ENCODE measurements at regions not wholly inside any gene's neighbourhood (a gene's known extent, or its start where the extent isn't known, plus 50 kb on each side); places are given as distances from the start of the nearest gene placed in this dataset.

- no peaks in the 10 kb centered on the region for H3K9me3 Mint-ChIP-seq (ENCODE audit: low read depth)
- H3K27me3 Mint-ChIP-seq, result no peaks in the 10 kb centered on the region
- no peak overlapping the region for H3K27ac Mint-ChIP-seq
- no peak for TF ChIP-seq CTCF (IDR thresholded peaks at IDR 0.05; ENCODE audit: unreplicated experiment)
- no peak overlapping the region for H3K4me3 Mint-ChIP-seq (ENCODE audit: low read depth)
- H3K4me1 Mint-ChIP-seq (ENCODE audit: low read depth), result no peaks in the 10 kb centered on the region
- H3K36me3 Mint-ChIP-seq (ENCODE audit: insufficient read depth), result no peaks in the 10 kb centered on the region
- DNase-seq (ENCODE audit: low spot score, unreplicated experiment), result no peak
Observed at GRCh38 chr7:113812591-113813255, 106.1 kb downstream of the PPP1R3A start.

GRCh38 chr7:113810080-113810744, 108.6 kb downstream of the PPP1R3A start:
- no peaks in the 10 kb centered on the region for H3K9me3 Mint-ChIP-seq (ENCODE audit: low read depth)
- H3K36me3 Mint-ChIP-seq (ENCODE audit: insufficient read depth), result no peaks in the 10 kb centered on the region
- H3K27me3 Mint-ChIP-seq, result no peaks in the 10 kb centered on the region
- H3K27ac Mint-ChIP-seq, result no peak overlapping the region
- DNase-seq (ENCODE audit: low spot score, unreplicated experiment), result no peak
- H3K4me1 Mint-ChIP-seq (ENCODE audit: low read depth), result no peaks in the 10 kb centered on the region
- TF ChIP-seq CTCF (IDR thresholded peaks at IDR 0.05; ENCODE audit: unreplicated experiment), result no peak
- no peak overlapping the region for H3K4me3 Mint-ChIP-seq (ENCODE audit: low read depth)

DNA sequence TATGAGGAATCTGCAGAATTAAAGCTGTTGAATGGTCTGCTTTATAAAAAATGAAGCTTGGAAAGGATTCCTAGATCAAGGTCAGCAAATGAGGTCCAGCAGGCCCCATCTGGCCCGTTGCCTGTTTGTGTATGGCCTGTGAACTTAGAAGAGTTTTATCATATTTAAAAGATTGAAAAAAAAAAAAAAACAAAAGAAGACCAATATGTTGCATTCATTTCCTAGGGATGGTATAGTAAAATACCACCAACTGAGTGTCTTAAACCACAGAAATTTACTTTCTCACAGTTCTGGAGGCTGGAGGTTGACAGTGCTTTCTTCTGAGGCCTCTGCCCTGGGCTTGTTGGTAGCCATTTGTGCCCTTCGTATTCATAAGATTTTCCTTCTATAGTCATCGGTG, 109.2 kb downstream of the PPP1R3A start:
- Mint-ChIP-seq H3K9me3 (ENCODE audit: low read depth) (no peaks in the 10 kb centered on the region), H3K4me1 (ENCODE audit: low read depth) (no peaks in the 10 kb centered on the region), H3K4me3 (ENCODE audit: low read depth) (no peak overlapping the region), H3K36me3 (ENCODE audit: insufficient read depth) (no peaks in the 10 kb centered on the region), H3K27me3 (no peaks in the 10 kb centered on the region), H3K27ac (no peak overlapping the region)
- no peak for TF ChIP-seq CTCF (IDR thresholded peaks at IDR 0.05; ENCODE audit: unreplicated experiment)
- no peak for DNase-seq (ENCODE audit: low spot score, unreplicated experiment)

- Mint-ChIP-seq H3K27me3 (no peaks in the 10 kb centered on the region), H3K4me3 (ENCODE audit: low read depth) (no peak overlapping the region), H3K9me3 (ENCODE audit: low read depth) (no peaks in the 10 kb centered on the region), H3K36me3 (ENCODE audit: insufficient read depth) (no peaks in the 10 kb centered on the region), H3K4me1 (ENCODE audit: low read depth) (no peaks in the 10 kb centered on the region), H3K27ac (no peak overlapping the region)
- TF ChIP-seq CTCF (IDR thresholded peaks at IDR 0.05; ENCODE audit: unreplicated experiment), result no peak
- no peak for DNase-seq (ENCODE audit: low spot score, unreplicated experiment)
Observed at GRCh38 chr7:113806633-113807327, 112.0 kb downstream of the PPP1R3A start.

- no peaks in the 10 kb centered on the region for H3K9me3 Mint-ChIP-seq (ENCODE audit: low read depth)
- DNase-seq (ENCODE audit: low spot score, unreplicated experiment), result no peak
- no peaks in the 10 kb centered on the region for H3K4me1 Mint-ChIP-seq (ENCODE audit: low read depth)
- no peak overlapping the region for H3K4me3 Mint-ChIP-seq (ENCODE audit: low read depth)
- no peaks in the 10 kb centered on the region for H3K36me3 Mint-ChIP-seq (ENCODE audit: insufficient read depth)
- no peak overlapping the region for H3K27ac Mint-ChIP-seq
- H3K27me3 Mint-ChIP-seq, result no peaks in the 10 kb centered on the region
- TF ChIP-seq CTCF (IDR thresholded peaks at IDR 0.05; ENCODE audit: unreplicated experiment), result no peak
Observed at GRCh38 chr7:113805976-113806375, 112.8 kb downstream of the PPP1R3A start.
